Activated CD4-positive, alpha-beta T cell treated with anti-CD3 and anti-CD28 coated beads, Interleukin-2, amount 50 U/mL, for 24 hours (primary cell): ENCODE measurements at regions not wholly inside any gene's neighbourhood (a gene's known extent, or its start where the extent isn't known, plus 50 kb on each side); places are given as distances from the start of the nearest gene placed in this dataset.

ENCODE experiments used
- DNase-seq, 2 donors: peaks; one replicate each; pipeline ENCODE4 v3.0.0-alpha.2; 2020; ENCODE audit warnings: low read depth in 1 of 2, low spot score in 1 of 2

GRCh38 chr1:218671573-218671972 is 326.4 kb downstream of the TGFB2 start:
- no peak for DNase-seq

GRCh38 chr1:218673170-218673569 is 328.0 kb downstream of the TGFB2 start:
- DNase-seq = no peak

GRCh38 chr1:218674280-218674773 is 329.2 kb downstream of the TGFB2 start:
- no peak for DNase-seq

GRCh38 chr1:218677026-218677425 is 331.9 kb downstream of the TGFB2 start:
- no peak for DNase-seq

- no peak for DNase-seq
These were observed 334.3 kb downstream of the TGFB2 start for GRCh38 chr1:218679391-218679790.

GRCh38 chr1:218679988-218680748 is 335.0 kb downstream of the TGFB2 start:
- DNase-seq = no peak

- no peak for DNase-seq
These were observed 338.1 kb downstream of the TGFB2 start for GRCh38 chr1:218683242-218683641.

GRCh38 chr1:218686258-218686657 is 341.1 kb downstream of the TGFB2 start:
- DNase-seq = no peak

GRCh38 chr1:218686761-218687160 is 341.6 kb downstream of the TGFB2 start:
- DNase-seq = no peak

GRCh38 chr1:218692808-218693207 is 347.7 kb downstream of the TGFB2 start:
- no peak for DNase-seq

- DNase-seq = no peak
These were observed 348.5 kb downstream of the TGFB2 start for GRCh38 chr1:218693599-218693998.

- no peak for DNase-seq
These were observed 348.9 kb downstream of the TGFB2 start for GRCh38 chr1:218694085-218694484.

- no peak for DNase-seq
These were observed 349.5 kb downstream of the TGFB2 start for GRCh38 chr1:218694636-218695035.

- DNase-seq = no peak
These were observed 350.4 kb downstream of the TGFB2 start for GRCh38 chr1:218695525-218695924.

GRCh38 chr1:218698141-218698540 is 353.0 kb downstream of the TGFB2 start:
- no peak for DNase-seq

- DNase-seq = no peak
These were observed 354.3 kb downstream of the TGFB2 start for GRCh38 chr1:218699421-218699820.

GRCh38 chr1:218699865-218700264 is 354.7 kb downstream of the TGFB2 start:
- no peak for DNase-seq

GRCh38 chr1:218700666-218701065 is 355.5 kb downstream of the TGFB2 start:
- DNase-seq = no peak

GRCh38 chr1:218701131-218701530 is 356.0 kb downstream of the TGFB2 start:
- no peak for DNase-seq

- DNase-seq = no peak
These were observed 357.6 kb downstream of the TGFB2 start for GRCh38 chr1:218702775-218703174.

GRCh38 chr1:218703836-218704235 is 358.7 kb downstream of the TGFB2 start:
- no peak for DNase-seq

- no peak for DNase-seq
These were observed 360.3 kb downstream of the TGFB2 start for GRCh38 chr1:218705391-218705790.
